ENCODE measurements at regions not wholly inside any gene's neighbourhood (a gene's known extent, or its start where the extent isn't known, plus 50 kb on each side); places are given as distances from the start of the nearest gene placed in this dataset.

- H2BK15ac ChIP-seq (ENCODE audit: low read depth, low read length): no peak overlapping the region
- no peaks in the 10 kb centered on the region for H4K20me1 ChIP-seq (ENCODE audit: insufficient read depth, low read length)
- H2AFZ ChIP-seq (replicated peaks; ENCODE audit: low read length, poor library complexity): peak overlapping the region; percentile 45
- no peak overlapping the region for H3K4me2 ChIP-seq (ENCODE audit: low read depth, low read length)
- intact Hi-C loops (cut with micrococcal nuclease): no loop called here
- no peak for TF ChIP-seq POLR2A (IDR thresholded peaks at IDR 0.05; ENCODE audit: low read depth, low read length)
- no peak for TF ChIP-seq SMC3 (IDR thresholded peaks at IDR 0.05; ENCODE audit: low read depth, low read length)
- no peak for TF ChIP-seq MAFK (IDR thresholded peaks at IDR 0.05; ENCODE audit: low read depth, low read length)
- TF ChIP-seq RAD21 (IDR thresholded peaks at IDR 0.05; ENCODE audit: low read length): no peak
- TF ChIP-seq, protein P1, sequence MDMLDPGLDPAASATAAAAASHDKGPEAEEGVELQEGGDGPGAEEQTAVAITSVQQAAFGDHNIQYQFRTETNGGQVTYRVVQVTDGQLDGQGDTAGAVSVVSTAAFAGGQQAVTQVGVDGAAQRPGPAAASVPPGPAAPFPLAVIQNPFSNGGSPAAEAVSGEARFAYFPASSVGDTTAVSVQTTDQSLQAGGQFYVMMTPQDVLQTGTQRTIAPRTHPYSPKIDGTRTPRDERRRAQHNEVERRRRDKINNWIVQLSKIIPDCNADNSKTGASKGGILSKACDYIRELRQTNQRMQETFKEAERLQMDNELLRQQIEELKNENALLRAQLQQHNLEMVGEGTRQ (IDR thresholded peaks at IDR 0.05; ENCODE audit: low read depth, low read length): no peak
- no CpG with 5 or more reads among the region's 10 CpGs for WGBS, 2 experiments (ENCODE audit: extremely low coverage in 2 of 2, insufficient read length in 1 of 2)
- no peaks in the 10 kb centered on the region for H3K27me3 ChIP-seq (ENCODE audit: control insufficient read depth, insufficient read depth, low read length)
- no peaks in the 10 kb centered on the region for H3K36me3 ChIP-seq (ENCODE audit: control insufficient read depth, insufficient read depth, low read length)
- in situ Hi-C loops (cut with MboI; ENCODE audit: low sequenced_read_pairs): no loop called here
- H3K9me1 ChIP-seq (ENCODE audit: insufficient read depth, low read length): peaks cover 17% of the 10 kb centered on the region
- H3K4me3 ChIP-seq (ENCODE audit: insufficient read depth, low read depth, low read length): no peak overlapping the region
- no peak for DNase-seq
- peaks cover 22% of the 10 kb centered on the region for H3K4me1 ChIP-seq (ENCODE audit: control insufficient read depth, insufficient read depth, low read length)
- no peak overlapping the region for H2BK5ac ChIP-seq (ENCODE audit: low read depth, low read length, poor library complexity, severe bottlenecking)
- no peak for ATAC-seq (ENCODE audit: low read depth)
- no TSS peak for BruUV-seq (replicated peaks)
- peak overlapping the region; percentile 29; the same call in 1 of the 2 replicates for H2BK20ac ChIP-seq (ENCODE audit: low read depth, low read length)
- H2AK9ac ChIP-seq (replicated peaks; ENCODE audit: low read depth, low read length, poor library complexity): no peak overlapping the region
- ChIA-PET POLR2A (ENCODE audit: unreplicated experiment) (interaction anchor here (0.6 kb wide), 1 partner anchor 159 kb away, joined by 4 read pairs; no protein-coding TSS in a partner anchor), CTCF (no interaction called here)
- H3K14ac ChIP-seq (replicated peaks; ENCODE audit: low read depth, low read length): no peak overlapping the region
- peak overlapping the region; percentile 39; the same call in 1 of the 2 replicates for H4K5ac ChIP-seq (ENCODE audit: low read depth, low read length)
- no peak overlapping the region for H3K9ac ChIP-seq (ENCODE audit: low read depth, low read length)
- no peak overlapping the region for H2BK120ac ChIP-seq (ENCODE audit: low read depth, low read length)
- H3K79me1 ChIP-seq (ENCODE audit: low read depth in 1 of 2, low read length in 2 of 2): 0 out of 4 replicates have a peak, but pooled peaks cover 0 to 5% of the 10 kb centered on the region in 2 experiments
- H3K9me3 ChIP-seq (ENCODE audit: control insufficient read depth, insufficient read depth, low read length): no peaks in the 10 kb centered on the region
- dilution Hi-C loops (cut with HindIII; ENCODE audit: low sequenced_read_pairs, unreplicated experiment): no loop called here
- peak overlapping the region; percentile 30; the same call in 1 of the 2 replicates for H2AK5ac ChIP-seq (ENCODE audit: low read depth, low read length)
- H4K91ac ChIP-seq (ENCODE audit: insufficient read depth, low read depth, low read length): 0 out of 2 replicates have a peak overlapping the region, but pooled peaks have one; percentile 28
- H3K4ac ChIP-seq (ENCODE audit: low read depth, low read length): peak overlapping the region; percentile 45; the same call in 1 of the 2 replicates
- H4K8ac ChIP-seq (ENCODE audit: low read depth in 2 of 2, low read length in 2 of 2): no peak overlapping the region
- H3K27ac ChIP-seq (ENCODE audit: insufficient read depth, low read length): no peak overlapping the region
- H3K18ac ChIP-seq (ENCODE audit: low read depth, low read length): peak overlapping the region; percentile 49; the same call in 1 of the 2 replicates
- no peak overlapping the region for H3K56ac ChIP-seq (ENCODE audit: extremely low read depth, insufficient read depth, low read length)
- no peak overlapping the region for H3K23ac ChIP-seq (ENCODE audit: low read depth, low read length)
Measured at GRCh38 chr9:88812938-88813637, 178.2 kb upstream of the S1PR3 start.

Measured in IMR-90 (cell line).